BE2C (cell line): ENCODE measurements at regions not wholly inside any gene's neighbourhood (a gene's known extent, or its start where the extent isn't known, plus 50 kb on each side); places are given as distances from the start of the nearest gene placed in this dataset.

Experiments
- DNase-seq: peaks from one replicate; pipeline ENCODE4 v3.0.0-alpha.2; 2020
- H3K27me3 ChIP-seq: fragments of 250-450 bp; sonication (Bioruptor Pico); 2 replicates; pipeline ENCODE4 v1.5.1; 2020; ENCODE audit warnings: mild to moderate bottlenecking
- H3K36me3 ChIP-seq: fragments of 250-450 bp; sonication (Bioruptor Pico); 2 replicates; pipeline ENCODE4 v1.5.1; 2020; ENCODE audit warnings: mild to moderate bottlenecking
- H3K4me1 ChIP-seq: fragments of 250-450 bp; sonication (Bioruptor Pico); 2 replicates; pipeline ENCODE4 v1.5.1; 2020
- H3K4me3 ChIP-seq: 2 replicates; pipeline ENCODE4 v1.5.1; 2011; ENCODE audit warnings: low read depth, low read length
- H3K9me3 ChIP-seq: fragments of 250-450 bp; sonication (Bioruptor Pico); 2 replicates; pipeline ENCODE4 v1.5.1; 2020
- CTCF ChIP-seq: IDR thresholded peaks from 2 replicates; pipeline ENCODE4 v1.5.1; 2012; ENCODE audit warnings: mild to moderate bottlenecking, low read depth, low read length

- H3K4me3 ChIP-seq = no peak overlapping the region
- DNase-seq = no peak
- no peaks in the 10 kb centered on the region for H3K36me3 ChIP-seq
- TF ChIP-seq CTCF = no peak
- no peaks in the 10 kb centered on the region for H3K27me3 ChIP-seq
- H3K9me3 ChIP-seq = no peaks in the 10 kb centered on the region
- no peaks in the 10 kb centered on the region for H3K4me1 ChIP-seq
These were observed 306.2 kb upstream of the NT5E start for GRCh38 chr6:85143676-85144075.

GRCh38 chr6:85137865-85138264, 312.0 kb upstream of the NT5E start:
- H3K4me3 ChIP-seq = no peak overlapping the region
- H3K27me3 ChIP-seq = no peaks in the 10 kb centered on the region
- no peaks in the 10 kb centered on the region for H3K9me3 ChIP-seq

GRCh38 chr6:85136310-85136709, 313.6 kb upstream of the NT5E start:
- Histone ChIP-seq H3K36me3 (no peaks in the 10 kb centered on the region), H3K27me3 (no peaks in the 10 kb centered on the region), H3K4me1 (no peaks in the 10 kb centered on the region), H3K4me3 (no peak overlapping the region), H3K9me3 (no peaks in the 10 kb centered on the region)
- no peak for TF ChIP-seq CTCF
- no peak for DNase-seq

More at GRCh38 chr6:85137865-85138264, 312.0 kb upstream of the NT5E start:
- H3K4me1 ChIP-seq = no peaks in the 10 kb centered on the region
- H3K36me3 ChIP-seq = no peaks in the 10 kb centered on the region
- TF ChIP-seq CTCF = no peak
- no peak for DNase-seq

- Histone ChIP-seq H3K4me3 (no peak overlapping the region), H3K4me1 (no peaks in the 10 kb centered on the region), H3K27me3 (no peaks in the 10 kb centered on the region), H3K36me3 (no peaks in the 10 kb centered on the region), H3K9me3 (no peaks in the 10 kb centered on the region)
- DNase-seq = no peak
- no peak for TF ChIP-seq CTCF
These were observed 314.3 kb upstream of the NT5E start for GRCh38 chr6:85135376-85136094.

- no peaks in the 10 kb centered on the region for H3K4me1 ChIP-seq
- H3K27me3 ChIP-seq = no peaks in the 10 kb centered on the region
- H3K9me3 ChIP-seq = no peaks in the 10 kb centered on the region
- H3K4me3 ChIP-seq = no peak overlapping the region
- DNase-seq = no peak
- no peak for TF ChIP-seq CTCF
- no peaks in the 10 kb centered on the region for H3K36me3 ChIP-seq
These were observed 315.7 kb upstream of the NT5E start for GRCh38 chr6:85134172-85134571.

- Histone ChIP-seq H3K4me1 (no peaks in the 10 kb centered on the region), H3K36me3 (no peaks in the 10 kb centered on the region), H3K4me3 (no peak overlapping the region), H3K27me3 (no peaks in the 10 kb centered on the region; the same call in 1 of the 2 replicates), H3K9me3 (no peaks in the 10 kb centered on the region)
- TF ChIP-seq CTCF = no peak
- no peak for DNase-seq
These were observed 317.8 kb upstream of the NT5E start for GRCh38 chr6:85132091-85132490.
